PC-3 (cell line): ENCODE measurements at regions not wholly inside any gene's neighbourhood (a gene's known extent, or its start where the extent isn't known, plus 50 kb on each side); places are given as distances from the start of the nearest gene placed in this dataset.

ENCODE experiments used
- ATAC-seq: fragments of 200-7000 bp; cut with Tn5 transposase; 2 replicates; pipeline ENCODE4 v1.9.1; 2020; ENCODE audit warnings: mild to moderate bottlenecking, moderate library complexity
- BruUV-seq: library from RNA; stranded (reverse); fragments of 400-500 nt; replicated peaks from 2 replicates; lab custom pipeline; 2021; lab: Mats Ljungman, UMichigan
- CTCF ChIA-PET: fragments of 300-600 bp; sonication (Branson Sonifier 250); formaldehyde crosslinking; loops from one replicate; lab custom pipeline; 2022; ENCODE audit warnings: antibody characterized with exemption; lab: Charles Lee
- POLR2A ChIA-PET: fragments of 300-600 bp; sonication (Branson Sonifier 250); formaldehyde crosslinking; loops from one replicate; lab custom pipeline; 2022; ENCODE audit warnings: antibody characterized with exemption; ENCODE audit not compliant: unreplicated experiment; lab: Charles Lee
- DNase-seq: peaks from one replicate; pipeline ENCODE4 v3.0.0-alpha.2; 2015
- H2AFZ ChIP-seq: fragments of 300-600 bp; sonication (generic); 2 replicates; pipeline ENCODE4 v1.6.0; 2016; ENCODE audit warnings: antibody characterized with exemption, low read length
- H3F3A ChIP-seq: fragments of 300-600 bp; sonication (generic); one replicate; pipeline ENCODE4 v1.6.0; 2017; ENCODE audit warnings: antibody characterized with exemption, low read length, control low read depth, mild to moderate bottlenecking; ENCODE audit not compliant: unreplicated experiment
- H3K27ac ChIP-seq: fragments of 300-600 bp; sonication (generic); 2 replicates; pipeline ENCODE4 v1.5.1; 2016; ENCODE audit warnings: mild to moderate bottlenecking, low read length
- H3K27me3 ChIP-seq: fragments of 300-600 bp; sonication (generic); 2 replicates; pipeline ENCODE4 v1.6.1; 2016; ENCODE audit warnings: low read length, mixed read lengths
- H3K36me3 ChIP-seq: fragments of 300-600 bp; sonication (generic); 2 replicates; pipeline ENCODE4 v1.6.1; 2016; ENCODE audit warnings: low read depth, mixed run types, low read length, mixed read lengths
- H3K4me1 ChIP-seq: fragments of 300-600 bp; sonication (generic); 2 replicates; pipeline ENCODE4 v1.5.1; 2016; ENCODE audit warnings: low read length; ENCODE audit not compliant: insufficient read depth
- H3K4me2 ChIP-seq: fragments of 300-600 bp; sonication (generic); 2 replicates; pipeline ENCODE4 v1.6.0; 2016; ENCODE audit warnings: low read length
- H3K4me3 ChIP-seq: fragments of 300-600 bp; sonication (generic); 2 replicates; pipeline ENCODE4 v1.5.1; 2016; ENCODE audit warnings: mild to moderate bottlenecking, low read length, mixed read lengths
- H3K79me2 ChIP-seq: fragments of 300-600 bp; sonication (generic); 2 replicates; pipeline ENCODE4 v1.6.1; 2017; ENCODE audit warnings: low read length, mixed read lengths
- H3K9ac ChIP-seq: fragments of 300-600 bp; sonication (generic); 2 replicates; pipeline ENCODE4 v1.6.0; 2016; ENCODE audit warnings: mild to moderate bottlenecking, low read length
- H3K9me2 ChIP-seq: fragments of 300-600 bp; sonication (generic); replicated peaks from 2 replicates; pipeline ENCODE4 v1.6.1; 2016; ENCODE audit warnings: mixed run types, low read length, mixed read lengths
- H3K9me3 ChIP-seq: fragments of 300-600 bp; sonication (generic); 2 replicates; pipeline ENCODE4 v1.6.1; 2016; ENCODE audit warnings: low read length, mixed read lengths
- H4K20me1 ChIP-seq: fragments of 300-600 bp; sonication (generic); 2 replicates; pipeline ENCODE4 v1.6.1; 2016; ENCODE audit warnings: low read length, mixed read lengths
- EZH2 ChIP-seq: fragments of 300-600 bp; sonication (generic); IDR thresholded peaks from one replicate; pipeline ENCODE4 v1.6.1; 2017; ENCODE audit warnings: antibody characterized with exemption, mild to moderate bottlenecking, low read length; ENCODE audit not compliant: unreplicated experiment
- EZH2phosphoT487 ChIP-seq: fragments of 300-600 bp; sonication (generic); IDR thresholded peaks from 2 replicates; pipeline ENCODE4 v1.6.1; 2018; ENCODE audit warnings: mild to moderate bottlenecking, antibody characterized with exemption, low read length, borderline replicate concordance
- intact Hi-C: fragments of 100-400 bp; cut with micrococcal nuclease; formaldehyde crosslinking; loops from 2 replicates; pipeline ENCODE4 v1.9.0; 2023
- TF ChIP-seq, protein P1 (sequence below): fragments of 300-600 bp; sonication (generic); conservative IDR thresholded peaks from 2 replicates; pipeline ENCODE4 v1.5.1; 2017; ENCODE audit warnings: antibody characterized with exemption, low read depth, mild to moderate bottlenecking, low read length

DNA sequence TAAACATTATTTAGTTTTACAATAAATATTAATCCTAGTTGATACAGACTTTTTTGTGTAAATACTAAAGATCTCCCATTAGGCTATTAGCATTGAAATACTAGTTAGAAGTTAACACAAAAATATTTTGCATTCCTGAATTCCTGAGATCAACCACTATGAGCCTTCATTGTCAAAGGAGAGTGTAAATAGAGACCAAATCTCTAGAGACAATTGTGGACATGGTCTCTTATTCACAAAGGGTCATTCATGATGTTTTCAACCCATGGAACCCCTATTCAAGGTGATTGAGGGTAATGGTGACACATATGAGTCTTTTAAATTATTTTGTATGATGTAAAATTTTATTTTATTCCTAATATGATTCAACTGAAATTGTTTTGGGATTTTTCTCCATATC is 1454.8 kb upstream of the LRRTM3 start:
- Histone ChIP-seq H3K79me2 (no peaks in the 10 kb centered on the region), H2AFZ (no peak overlapping the region), H3K9me2 (no peaks in the 10 kb centered on the region), H3K27me3 (no peaks in the 10 kb centered on the region), H3K4me2 (no peak overlapping the region), H3K36me3 (no peaks in the 10 kb centered on the region), H3K4me3 (no peak overlapping the region), H3K4me1 (no peaks in the 10 kb centered on the region), H3K27ac (no peak overlapping the region), H3F3A (no peaks in the 10 kb centered on the region), H4K20me1 (no peaks in the 10 kb centered on the region), H3K9ac (no peak overlapping the region), H3K9me3 (no peaks in the 10 kb centered on the region)
- no peak for DNase-seq
- TF ChIP-seq EZH2phosphoT487 (no peak), EZH2 (no peak)
- TF ChIP-seq, protein P1, sequence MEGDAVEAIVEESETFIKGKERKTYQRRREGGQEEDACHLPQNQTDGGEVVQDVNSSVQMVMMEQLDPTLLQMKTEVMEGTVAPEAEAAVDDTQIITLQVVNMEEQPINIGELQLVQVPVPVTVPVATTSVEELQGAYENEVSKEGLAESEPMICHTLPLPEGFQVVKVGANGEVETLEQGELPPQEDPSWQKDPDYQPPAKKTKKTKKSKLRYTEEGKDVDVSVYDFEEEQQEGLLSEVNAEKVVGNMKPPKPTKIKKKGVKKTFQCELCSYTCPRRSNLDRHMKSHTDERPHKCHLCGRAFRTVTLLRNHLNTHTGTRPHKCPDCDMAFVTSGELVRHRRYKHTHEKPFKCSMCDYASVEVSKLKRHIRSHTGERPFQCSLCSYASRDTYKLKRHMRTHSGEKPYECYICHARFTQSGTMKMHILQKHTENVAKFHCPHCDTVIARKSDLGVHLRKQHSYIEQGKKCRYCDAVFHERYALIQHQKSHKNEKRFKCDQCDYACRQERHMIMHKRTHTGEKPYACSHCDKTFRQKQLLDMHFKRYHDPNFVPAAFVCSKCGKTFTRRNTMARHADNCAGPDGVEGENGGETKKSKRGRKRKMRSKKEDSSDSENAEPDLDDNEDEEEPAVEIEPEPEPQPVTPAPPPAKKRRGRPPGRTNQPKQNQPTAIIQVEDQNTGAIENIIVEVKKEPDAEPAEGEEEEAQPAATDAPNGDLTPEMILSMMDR: no peak
- ATAC-seq: no peak
- BruUV-seq: no TSS peak
- intact Hi-C loops: no loop called here
- ChIA-PET CTCF (no interaction called here), POLR2A (no interaction called here)

DNA sequence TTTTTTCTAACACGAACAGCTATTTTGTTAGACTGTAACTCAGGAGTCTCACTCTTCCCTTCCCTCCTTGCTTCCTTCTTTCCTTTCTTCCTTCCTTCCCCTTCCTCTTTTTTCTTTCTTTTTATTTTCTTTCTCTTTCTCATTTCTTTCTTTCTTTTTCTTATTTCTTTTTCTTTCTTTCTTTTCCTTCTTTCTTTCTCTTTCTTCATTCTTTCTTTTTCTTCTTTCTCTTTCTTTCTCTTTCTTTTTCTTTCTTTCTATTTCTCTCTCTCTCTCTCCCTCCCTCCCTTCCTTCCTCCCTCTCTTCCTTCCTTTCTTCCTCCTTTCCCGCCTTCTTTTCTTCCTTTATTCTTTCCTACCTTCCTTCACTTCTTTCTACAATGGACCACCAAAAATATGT is 1443.0 kb upstream of the LRRTM3 start:
- Histone ChIP-seq H3K9me3 (no peaks in the 10 kb centered on the region), H3K9me2 (no peaks in the 10 kb centered on the region), H3K27ac (no peak overlapping the region), H3F3A (no peaks in the 10 kb centered on the region), H3K36me3 (no peaks in the 10 kb centered on the region), H4K20me1 (no peaks in the 10 kb centered on the region), H3K4me2 (no peak overlapping the region), H3K27me3 (no peaks in the 10 kb centered on the region), H2AFZ (no peak overlapping the region), H3K4me3 (no peak overlapping the region), H3K9ac (no peak overlapping the region), H3K4me1 (no peaks in the 10 kb centered on the region), H3K79me2 (no peaks in the 10 kb centered on the region)
- BruUV-seq: no TSS peak
- TF ChIP-seq EZH2: no peak
- no peak for TF ChIP-seq EZH2phosphoT487
- TF ChIP-seq, protein P1: no peak
- ChIA-PET CTCF (no interaction called here), POLR2A (no interaction called here)
- ATAC-seq (no peak), DNase-seq (no peak)
- intact Hi-C loops: no loop called here

DNA sequence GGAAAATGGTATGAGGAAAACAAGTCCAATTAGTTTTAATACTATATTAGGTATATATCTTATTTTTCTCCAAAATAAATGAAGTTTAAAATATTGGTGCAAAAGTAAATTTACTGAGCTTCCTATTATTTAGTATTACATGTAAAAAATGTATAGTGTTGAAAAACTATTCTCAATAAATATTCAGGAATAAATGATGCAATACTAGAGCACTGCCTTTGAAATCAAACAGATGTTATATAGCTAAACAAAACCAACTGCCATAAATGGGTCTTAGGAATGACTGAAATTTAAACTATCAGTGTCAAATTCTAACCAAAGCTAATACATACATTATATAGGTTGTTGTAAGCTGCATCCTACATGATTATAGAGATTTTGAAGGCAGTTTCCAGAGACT is 1434.0 kb upstream of the LRRTM3 start:
- no TSS peak for BruUV-seq
- H3K9me2 ChIP-seq: no peaks in the 10 kb centered on the region
- no peaks in the 10 kb centered on the region for H4K20me1 ChIP-seq
- no peak overlapping the region for H3K27ac ChIP-seq
- no peaks in the 10 kb centered on the region for H3F3A ChIP-seq
- H2AFZ ChIP-seq: no peak overlapping the region
- ChIA-PET POLR2A (interaction anchor here (0.6 to 0.7 kb wide), 2 partner anchors 286 to 1449 kb away, joined by 3 to 5 read pairs; no protein-coding TSS in a partner anchor), CTCF (no interaction called here)
- DNase-seq (no peak), ATAC-seq (no peak)
- intact Hi-C loops: no loop called here
- H3K4me2 ChIP-seq: no peak overlapping the region
- H3K79me2 ChIP-seq: no peaks in the 10 kb centered on the region
- no peaks in the 10 kb centered on the region for H3K27me3 ChIP-seq
- H3K9ac ChIP-seq: no peak overlapping the region
- no peak for TF ChIP-seq EZH2
- TF ChIP-seq, protein P1: no peak
- TF ChIP-seq EZH2phosphoT487: no peak
- no peaks in the 10 kb centered on the region for H3K4me1 ChIP-seq
- H3K4me3 ChIP-seq: no peak overlapping the region
- no peaks in the 10 kb centered on the region for H3K9me3 ChIP-seq
- H3K36me3 ChIP-seq: no peaks in the 10 kb centered on the region
